GM12891 (cell line): ENCODE measurements at regions not wholly inside any gene's neighbourhood (a gene's known extent, or its start where the extent isn't known, plus 50 kb on each side); places are given as distances from the start of the nearest gene placed in this dataset.

Experiments
- PAX5 ChIP-seq: IDR thresholded peaks from 2 replicates; pipeline ENCODE4 v1.6.1; 2011; ENCODE audit warnings: low read length, moderate library complexity, mild to moderate bottlenecking; ENCODE audit not compliant: insufficient read depth, severe bottlenecking
- POLR2A ChIP-seq: IDR thresholded peaks from 2 replicates; pipeline ENCODE4 v1.6.1; 2011; ENCODE audit warnings: low read depth, low read length, control low read depth
- POLR2AphosphoS5 ChIP-seq: IDR thresholded peaks from 2 replicates; pipeline ENCODE4 v1.6.1; 2011; ENCODE audit warnings: low read depth, low read length, control low read depth
- SPI1 ChIP-seq: IDR thresholded peaks from 2 replicates; pipeline ENCODE4 v1.6.1; 2011; ENCODE audit warnings: low read depth, low read length, control low read depth
- TAF1 ChIP-seq: IDR thresholded peaks from 2 replicates; pipeline ENCODE4 v1.6.1; 2011; ENCODE audit warnings: low read depth, low read length, control low read depth

- no peak for TF ChIP-seq TAF1
- no peak for TF ChIP-seq POLR2A
- TF ChIP-seq POLR2AphosphoS5: no peak
- peak; percentile 15; the same call in 1 of the 2 replicates for TF ChIP-seq SPI1
- no peak for TF ChIP-seq PAX5
Observed at GRCh38 chr6:148177589-148178233, 164.9 kb upstream of the SASH1 start.
